HG02973 (cell line): ENCODE measurements at regions not wholly inside any gene's neighbourhood (a gene's known extent, or its start where the extent isn't known, plus 50 kb on each side); places are given as distances from the start of the nearest gene placed in this dataset.
"Not testable (repeated sequence)": the region's sequence is repeated elsewhere in the genome, so short reads cannot be mapped to it uniquely, and the experiment has no call there.

Experiments used
- ATAC-seq: cut with Tn5 transposase; IDR thresholded peaks from one replicate; pipeline ENCODE4 v1.9.1; 2021; ENCODE audit warnings: moderate library complexity; ENCODE audit not compliant: unreplicated experiment

DNA sequence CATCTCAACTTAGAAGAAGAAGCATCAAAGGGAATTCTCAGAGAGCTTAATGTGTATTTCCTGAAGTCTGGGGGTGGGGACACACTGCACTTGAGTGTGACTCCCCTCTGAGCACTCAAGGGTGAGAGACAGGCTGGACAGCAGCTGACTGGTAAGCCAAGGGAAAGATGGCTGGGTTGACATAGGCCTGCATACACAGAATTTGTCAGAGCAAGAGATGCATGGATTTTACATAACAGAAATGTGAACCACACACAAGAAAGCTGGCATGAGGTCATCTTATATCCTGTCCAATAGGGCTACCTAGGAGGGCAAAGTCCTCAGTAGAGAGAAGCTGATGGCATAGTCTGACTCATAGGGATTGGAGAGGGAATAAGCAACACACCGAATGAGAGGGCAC is 114.3 kb upstream of the EPB41L4A start:
- ATAC-seq: no peak

DNA sequence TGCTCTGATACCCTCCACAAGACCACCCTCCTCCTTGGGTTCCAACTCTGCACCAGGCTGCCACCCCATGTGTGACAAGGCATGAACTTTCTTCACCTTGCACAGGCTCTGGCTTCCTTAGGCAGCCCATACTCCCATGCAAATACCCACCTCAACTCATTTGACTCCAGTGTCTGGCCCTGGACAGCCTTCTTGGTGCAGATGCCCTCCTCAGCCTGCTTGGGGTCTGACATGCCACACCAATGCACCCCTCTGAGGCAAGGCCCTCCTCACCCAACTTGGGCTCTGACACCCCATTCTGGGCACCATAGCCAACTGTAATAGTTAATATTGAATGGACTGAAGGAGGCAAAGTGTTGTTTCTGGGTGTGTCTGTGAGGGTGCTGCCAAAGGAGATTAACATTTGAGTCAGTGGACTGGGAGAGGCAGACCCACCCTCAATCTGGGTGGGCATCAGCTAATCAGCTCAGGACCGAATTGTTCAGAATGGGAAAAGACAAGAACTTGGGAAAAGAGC is 115.0 kb upstream of the EPB41L4A start:
- ATAC-seq: no peak

DNA sequence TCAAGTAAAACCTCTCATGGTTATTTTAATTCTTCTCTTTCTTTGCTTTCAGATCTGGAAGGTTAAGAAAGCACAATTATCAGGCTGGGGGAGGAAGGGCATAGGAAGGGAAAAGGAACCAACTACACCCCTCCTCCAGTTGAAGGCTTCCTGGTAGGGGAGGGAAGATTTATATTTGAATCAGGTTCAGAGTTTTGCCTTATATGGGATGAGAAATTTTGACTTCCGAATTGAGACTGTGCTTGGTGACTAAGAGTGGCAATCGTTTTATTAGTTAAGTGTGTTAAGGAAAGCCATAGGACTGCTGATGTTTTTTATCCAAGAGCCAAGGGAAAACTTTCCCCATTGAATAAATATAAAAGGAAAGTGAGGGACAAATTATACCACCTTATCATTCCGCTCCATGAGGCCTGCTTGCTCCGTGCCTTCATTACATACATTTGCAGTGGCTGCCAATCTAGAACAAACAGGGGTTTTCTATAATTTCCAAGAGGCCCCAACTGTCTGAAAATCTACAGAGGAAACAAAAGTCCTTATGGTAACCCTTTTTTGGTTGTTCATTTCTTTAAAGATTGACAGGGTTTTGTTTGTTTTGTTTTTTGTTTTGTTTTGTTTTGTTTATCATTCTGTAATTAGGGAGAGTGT is 115.7 kb upstream of the EPB41L4A start:
- ATAC-seq: no peak

DNA sequence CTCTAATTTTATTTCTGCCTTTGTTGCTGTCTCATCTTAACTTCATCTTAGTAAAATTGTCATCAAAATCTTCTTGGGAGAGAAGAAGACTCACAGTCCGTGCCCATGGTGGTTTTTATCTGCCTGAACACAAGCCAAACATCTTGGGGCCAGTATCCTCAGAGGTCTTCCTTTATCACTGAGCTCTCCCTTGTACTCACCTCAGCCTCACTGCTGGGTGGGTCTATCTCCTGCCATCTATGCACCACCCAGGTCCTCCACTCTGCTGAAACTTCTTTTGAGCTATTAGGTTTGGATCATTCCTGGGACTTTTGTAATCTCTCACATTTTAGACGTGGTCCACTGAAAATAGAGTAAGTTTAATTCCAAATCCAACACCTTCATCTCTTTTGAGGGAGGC is 116.3 kb upstream of the EPB41L4A start:
- ATAC-seq: no peak

DNA sequence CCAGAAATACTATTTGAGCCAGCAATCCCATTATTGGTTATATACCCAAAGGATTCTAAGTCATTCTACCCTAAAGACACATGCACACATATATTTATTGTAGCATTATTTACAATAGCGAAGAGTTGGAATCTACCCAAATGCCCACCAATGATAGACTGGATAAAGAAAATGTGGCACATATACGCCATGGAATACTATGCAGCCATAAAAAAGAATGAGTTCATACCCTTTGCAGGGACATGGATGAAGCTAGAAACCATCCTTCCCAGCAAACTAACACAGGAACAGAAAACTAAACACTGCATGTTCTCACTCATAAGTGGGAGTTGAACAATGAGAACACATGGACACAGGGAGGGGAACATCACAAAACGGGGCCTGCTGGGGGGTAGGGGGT is 125.5 kb upstream of the EPB41L4A start:
- not testable (repeated sequence) for ATAC-seq

DNA sequence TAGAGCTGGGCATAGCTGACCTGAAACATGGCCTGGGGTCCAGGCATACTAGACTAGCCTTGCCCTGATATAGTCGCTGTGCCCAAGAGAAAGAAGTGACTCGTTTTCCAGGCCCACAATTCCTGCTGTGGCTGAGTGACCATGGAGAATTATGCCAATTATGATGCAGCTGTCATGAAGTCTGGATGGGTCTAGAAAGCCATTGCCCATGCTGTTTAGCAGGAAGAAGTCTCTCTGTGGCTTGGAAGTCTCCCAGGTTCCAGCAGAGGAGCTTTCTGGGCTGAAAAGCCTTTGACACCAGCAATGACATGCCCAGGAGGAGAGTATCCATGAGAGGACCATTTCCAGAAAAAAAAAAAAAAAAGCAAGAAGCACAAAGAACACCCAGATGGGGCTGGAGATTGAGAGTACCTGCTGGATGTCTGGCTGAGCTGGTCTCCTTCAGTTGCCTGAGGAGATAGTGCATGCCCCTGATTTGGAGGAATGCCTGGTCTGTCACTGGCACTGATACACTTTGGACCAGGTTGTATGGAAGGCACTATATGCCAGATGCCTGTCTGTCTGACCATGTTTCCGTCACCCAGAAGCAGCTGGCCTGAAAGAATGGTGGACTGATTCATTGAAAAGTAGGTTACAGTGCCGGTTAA is 128.0 kb upstream of the EPB41L4A start:
- ATAC-seq: no peak

DNA sequence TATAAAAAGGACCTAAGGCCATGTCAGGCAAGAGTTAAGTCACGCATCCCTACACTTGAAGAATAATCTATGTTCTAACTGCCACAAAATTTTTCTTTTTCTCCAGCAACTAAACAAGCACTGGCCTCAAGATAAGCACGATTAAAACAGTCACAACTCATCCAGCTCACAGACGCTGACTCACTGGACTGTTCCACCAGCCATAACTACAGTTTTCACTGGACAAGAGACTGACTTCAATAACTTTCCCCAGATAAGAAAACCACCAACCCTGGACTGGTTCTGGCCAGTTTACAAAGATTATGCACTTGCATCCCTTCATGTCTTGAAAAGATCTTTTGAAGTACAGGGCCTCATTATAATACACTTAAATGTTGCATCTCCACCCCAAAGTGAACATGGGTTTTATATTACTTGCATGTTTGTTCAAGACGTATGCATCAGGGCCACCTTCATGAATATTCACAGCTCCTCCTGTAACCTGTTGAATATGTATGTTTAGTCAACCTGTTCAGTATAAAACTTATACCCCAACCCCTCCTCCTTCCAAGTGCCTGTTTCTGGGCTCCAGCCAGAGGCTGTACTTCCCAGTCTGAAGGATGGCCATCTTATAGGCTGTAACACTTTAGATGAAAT is 129.3 kb upstream of the EPB41L4A start:
- ATAC-seq: no peak

DNA sequence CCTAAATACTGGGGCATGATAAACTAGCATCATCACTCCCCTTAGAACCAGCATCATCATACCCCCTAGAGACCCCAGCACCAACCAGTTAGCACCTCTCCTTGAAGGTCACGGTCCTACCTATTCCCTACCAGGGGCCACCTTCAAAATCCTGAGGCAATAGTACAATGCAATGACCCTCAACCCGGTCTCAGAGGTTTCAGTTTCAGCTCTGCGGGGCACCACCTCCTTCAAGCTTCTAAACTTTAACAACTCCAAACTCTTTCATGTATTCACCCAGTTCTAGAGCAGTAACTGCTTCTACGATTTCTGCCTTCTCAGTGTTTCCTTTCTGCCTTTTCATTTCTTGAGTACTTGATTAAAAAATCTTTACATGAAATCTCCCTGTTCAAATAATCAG is 130.1 kb upstream of the EPB41L4A start:
- no peak for ATAC-seq

DNA sequence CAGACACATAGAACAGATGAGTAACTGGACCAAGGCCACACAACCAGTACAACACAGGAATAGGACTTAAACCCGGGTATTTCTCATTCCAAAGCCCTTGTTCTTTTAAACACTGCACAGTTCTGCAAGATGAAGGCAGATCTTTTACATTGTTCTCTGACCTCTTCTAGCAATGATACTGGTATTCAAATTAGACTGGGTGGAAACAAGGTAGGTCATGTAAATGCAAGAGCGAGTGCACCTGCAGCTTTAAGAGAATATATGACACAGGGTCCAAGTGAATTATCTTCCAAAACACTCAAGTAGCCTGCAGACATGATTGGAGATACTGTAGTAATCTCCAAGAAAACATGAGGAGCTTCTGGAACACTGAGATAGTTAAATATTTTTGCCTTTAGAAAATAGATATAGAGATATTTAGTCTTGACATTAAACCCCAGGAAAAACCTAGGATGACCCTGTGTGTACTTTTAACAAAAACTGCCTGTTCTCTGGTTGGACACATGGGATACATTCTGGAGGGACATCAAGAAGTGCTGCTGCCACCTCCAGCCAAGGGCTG is 130.6 kb upstream of the EPB41L4A start:
- ATAC-seq: no peak

DNA sequence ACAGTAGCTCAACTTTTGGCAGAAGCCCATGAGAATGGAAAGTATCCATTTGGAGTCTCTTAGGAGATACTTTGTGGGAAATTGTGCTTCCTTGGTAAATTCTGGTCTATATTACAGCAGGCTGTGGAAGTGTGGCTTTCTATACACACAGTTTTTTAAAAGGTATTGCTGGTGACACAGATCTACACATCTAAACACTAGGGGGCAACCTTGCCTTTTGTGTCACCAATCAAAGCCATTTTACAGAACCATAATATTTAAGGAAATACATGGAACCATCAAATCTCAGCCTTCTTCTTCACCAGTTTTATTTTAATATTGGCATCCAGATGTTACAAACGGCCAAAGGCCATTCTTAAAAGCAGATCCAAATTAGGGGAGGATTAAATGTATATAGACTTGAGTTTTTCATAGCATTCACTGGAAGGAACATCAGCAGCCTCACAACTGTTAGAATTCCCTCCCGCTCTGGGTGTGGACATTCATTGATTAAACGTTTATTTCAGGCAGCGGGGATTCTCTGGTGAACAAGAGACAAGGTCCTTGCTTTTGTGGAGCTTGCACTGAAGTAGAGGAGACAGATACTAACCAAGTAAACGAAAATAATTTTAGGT is 132.4 kb upstream of the EPB41L4A start:
- no peak for ATAC-seq

DNA sequence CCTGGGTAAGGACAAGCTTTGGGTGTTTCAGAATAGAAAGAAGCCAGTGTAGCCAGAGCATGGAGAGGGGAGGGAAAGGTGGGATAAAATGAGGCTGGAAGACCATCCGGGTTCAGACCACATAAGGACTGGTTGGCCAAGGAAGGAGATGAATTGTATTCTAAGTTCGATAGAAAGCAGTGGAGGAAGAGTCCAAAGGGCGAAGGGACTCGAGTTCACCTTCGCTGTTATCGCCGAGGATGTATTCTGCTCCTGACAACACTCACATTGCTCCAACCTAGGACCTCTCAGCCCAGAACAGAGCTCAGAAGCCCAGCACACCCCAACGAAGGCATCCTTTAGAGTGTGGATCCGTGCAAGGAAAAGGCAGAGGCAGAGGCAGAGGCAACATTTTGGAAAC is 133.1 kb upstream of the EPB41L4A start:
- ATAC-seq: no peak

DNA sequence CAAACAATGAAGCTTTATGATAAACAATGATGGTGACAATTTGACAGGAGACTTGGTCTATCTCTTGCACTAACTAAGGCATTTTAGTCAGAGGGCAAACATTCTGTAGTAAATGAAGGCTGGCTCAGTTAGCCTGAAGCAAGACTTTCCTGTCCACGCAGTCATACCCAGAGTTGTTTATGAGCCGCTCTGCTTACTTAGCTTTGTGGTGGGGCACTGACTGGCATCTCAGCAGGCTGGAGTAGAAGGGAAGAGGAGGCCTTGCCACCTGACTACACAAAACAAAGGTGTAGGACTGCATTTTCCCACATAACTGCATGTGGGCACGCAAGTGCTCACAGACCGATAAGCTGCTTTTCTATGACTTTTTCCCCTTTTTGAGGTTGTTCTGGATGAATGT is 133.7 kb upstream of the EPB41L4A start:
- ATAC-seq: no peak

DNA sequence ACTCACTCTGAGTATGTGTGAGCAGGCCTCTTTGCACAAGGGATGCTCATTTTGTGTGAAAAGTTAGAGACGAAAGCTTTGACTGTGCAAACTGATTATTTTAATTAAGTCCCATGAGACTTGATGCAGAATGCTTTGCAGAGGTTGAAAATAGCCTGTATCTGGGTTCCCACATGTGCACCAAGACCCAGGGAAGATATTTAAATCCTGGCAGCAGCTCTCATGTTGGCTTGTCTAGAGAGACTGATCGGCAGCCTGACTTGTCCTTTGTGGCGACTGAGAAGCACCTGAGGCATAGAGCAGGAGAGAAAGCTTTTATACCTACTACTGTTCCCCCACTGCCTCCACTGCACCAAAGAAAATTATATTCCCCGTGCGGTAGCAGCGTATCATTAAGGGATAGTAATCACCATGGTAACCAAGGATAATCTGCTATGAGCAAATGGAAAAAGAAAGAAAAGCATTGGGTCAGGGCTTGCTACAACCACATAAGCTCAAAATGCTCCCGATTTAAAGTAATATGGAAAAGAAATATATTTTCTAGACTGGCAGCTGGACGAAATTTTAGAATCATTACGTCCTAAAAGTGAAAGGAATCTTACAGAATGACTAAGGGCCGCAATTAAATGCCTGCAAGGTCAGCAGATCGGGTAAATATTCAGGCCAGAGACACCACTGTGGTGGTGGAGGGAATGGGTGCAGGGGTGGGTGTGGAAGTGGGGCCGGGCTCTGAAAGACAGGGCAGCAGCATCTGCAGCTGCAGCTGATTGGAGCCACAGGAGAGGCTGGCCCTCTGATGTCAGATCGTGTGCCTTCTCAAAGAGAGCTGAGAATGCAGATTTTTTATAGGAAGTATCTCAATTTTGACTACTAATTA is 135.3 kb upstream of the EPB41L4A start:
- no peak for ATAC-seq

DNA sequence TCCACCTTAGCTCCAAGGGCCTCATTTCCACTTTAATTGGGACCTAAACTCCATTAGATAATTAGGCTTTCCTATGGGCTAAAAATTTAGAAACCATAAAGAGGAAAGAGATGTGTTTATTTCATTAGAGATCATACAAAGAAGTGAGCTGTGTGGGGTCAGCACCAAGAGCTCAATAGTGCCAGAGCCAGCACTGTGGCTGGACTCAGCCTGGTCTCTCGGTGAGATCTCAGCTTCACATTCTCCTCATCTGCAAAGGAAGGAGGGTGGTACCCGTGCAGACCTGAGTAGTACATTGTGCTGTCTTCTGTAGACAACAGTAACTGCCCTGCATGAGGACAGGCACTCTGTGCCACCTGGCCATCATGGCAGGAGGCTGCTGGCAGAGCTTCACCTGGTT is 136.1 kb upstream of the EPB41L4A start:
- no peak for ATAC-seq

DNA sequence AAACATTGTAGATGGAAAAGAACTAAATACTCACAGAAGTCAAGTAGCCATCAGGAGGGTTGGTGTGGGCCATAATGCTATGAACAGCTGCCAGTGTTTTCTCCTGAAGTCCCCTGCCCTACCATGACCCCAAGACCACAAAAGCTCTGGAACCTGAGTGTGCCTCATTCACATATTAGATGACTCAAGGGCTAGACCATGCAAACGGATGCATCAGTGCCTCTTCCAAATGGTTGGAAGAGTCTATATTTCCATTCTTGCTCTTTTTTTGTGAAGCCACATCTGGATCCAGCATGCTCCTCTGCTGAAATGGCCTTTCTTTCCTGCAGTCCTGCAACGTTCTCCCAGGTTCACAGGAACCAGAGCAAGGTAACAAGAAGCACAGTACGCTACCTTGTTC is 136.6 kb upstream of the EPB41L4A start:
- ATAC-seq: no peak

DNA sequence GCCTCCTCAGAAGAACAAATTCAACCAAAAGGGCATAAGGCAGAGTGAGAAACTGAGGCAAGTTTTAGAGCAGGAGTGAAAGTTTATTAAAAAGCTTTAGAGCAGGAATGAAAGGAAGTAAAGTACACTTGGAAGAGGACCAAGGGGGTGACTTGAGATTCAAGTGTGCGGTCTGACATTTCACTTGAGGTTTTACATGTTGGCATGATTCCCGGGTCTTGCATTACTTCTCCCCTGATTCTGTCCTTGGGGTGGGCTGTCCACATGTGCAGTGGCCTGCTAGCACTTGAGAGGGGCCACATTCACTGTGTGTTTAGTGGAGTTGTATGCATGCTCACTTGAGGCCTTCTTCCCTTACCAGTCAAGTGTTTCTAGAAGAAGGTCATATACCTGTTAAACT is 140.4 kb upstream of the EPB41L4A start:
- not testable (repeated sequence) for ATAC-seq

DNA sequence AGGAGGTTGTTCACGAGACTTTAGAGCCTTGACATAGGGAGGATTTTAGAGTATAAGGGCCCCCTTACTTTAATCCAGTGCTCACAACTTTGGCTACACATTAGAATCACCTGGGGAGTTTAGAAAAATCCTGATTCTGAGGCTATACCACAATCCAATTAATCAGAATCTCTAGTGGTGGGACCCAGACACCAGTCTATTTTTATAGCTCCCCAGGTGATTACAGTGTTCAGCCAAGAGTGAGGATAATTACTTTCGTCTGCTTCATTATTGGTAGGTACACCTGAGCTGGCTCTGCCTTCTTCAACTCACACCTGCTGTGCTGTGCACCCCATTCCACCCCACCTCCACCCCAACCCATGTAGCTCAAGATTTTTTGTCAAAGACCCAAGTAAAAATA is 141.3 kb upstream of the EPB41L4A start:
- no peak for ATAC-seq

DNA sequence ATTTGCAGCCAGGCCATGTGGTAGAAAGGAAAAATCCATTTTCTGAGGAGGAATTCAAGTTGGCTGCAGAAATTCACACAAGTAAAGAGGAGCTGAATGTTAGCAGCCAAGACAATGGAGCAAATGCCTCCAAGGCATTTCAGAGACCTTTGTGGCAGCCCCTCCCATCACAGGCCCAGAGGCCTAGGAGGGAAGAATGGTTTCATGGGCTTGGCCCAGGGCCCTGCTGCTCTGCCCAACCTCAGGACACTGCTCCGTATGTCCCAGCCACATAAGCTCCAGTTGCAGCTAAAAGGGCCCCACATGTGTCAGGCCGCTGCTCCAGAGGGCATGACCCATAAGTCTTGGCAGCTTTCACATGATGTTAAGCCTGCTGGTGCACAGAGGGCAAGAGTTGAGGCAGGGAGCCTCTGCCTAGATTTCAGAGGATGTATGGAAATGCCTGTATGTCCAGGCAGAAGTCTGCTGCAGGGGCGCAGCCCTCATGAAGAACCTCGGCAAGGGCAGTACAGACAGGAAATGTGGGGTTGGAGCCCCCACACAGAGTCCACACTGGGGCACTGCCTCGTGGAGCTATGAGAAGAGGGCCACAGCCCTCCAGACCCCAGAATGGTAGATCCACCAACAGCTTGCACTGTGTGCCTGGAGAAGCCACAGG is 144.2 kb upstream of the EPB41L4A start:
- no peak for ATAC-seq

DNA sequence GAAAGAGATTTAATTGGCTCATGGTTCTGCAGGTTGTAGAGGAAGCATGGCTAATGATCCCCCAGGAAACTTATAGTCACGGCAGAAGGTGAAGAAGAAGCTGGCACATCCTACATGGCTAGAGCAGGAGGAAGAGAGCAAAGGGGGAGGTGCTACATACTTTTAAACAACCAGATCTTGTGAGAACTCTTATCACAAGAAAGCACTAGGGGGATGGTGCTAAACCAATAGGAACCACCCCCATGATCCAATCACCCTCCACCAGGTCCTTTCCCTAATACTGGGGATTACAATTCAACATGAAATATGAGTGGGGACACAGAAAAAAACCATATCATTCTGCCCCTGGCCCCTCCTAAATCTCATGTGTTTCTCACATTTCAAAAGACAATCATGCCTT is 147.2 kb upstream of the EPB41L4A start:
- no peak for ATAC-seq

DNA sequence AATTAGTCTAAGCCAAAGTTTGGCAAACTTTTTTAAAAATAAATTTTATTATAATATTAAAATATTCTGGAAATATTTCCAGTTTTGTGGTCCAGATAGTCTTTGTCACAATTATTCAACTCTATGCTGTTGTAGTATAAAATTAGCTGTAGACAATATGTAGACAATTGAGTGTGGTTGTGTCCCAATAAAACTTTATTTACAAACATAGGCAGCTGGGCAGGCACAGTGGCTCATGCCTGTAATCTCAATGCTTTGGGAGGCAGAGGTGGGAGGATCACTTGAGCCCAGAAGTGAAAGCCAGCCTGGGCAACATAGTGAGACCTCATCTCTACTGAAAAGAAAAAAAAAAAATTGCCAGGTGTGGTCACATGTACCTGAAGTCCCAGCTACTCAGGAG is 150.5 kb upstream of the EPB41L4A start:
- no peak for ATAC-seq
